Activated gamma-delta T cell treated with Interleukin-2 at 50 U/mL for 16 hours (primary cell): ENCODE measurements at regions not wholly inside any gene's neighbourhood (a gene's known extent, or its start where the extent isn't known, plus 50 kb on each side); places are given as distances from the start of the nearest gene placed in this dataset.
"Not testable (repeated sequence)": the region's sequence is repeated elsewhere in the genome, so short reads cannot be mapped to it uniquely, and the experiment has no call there.

Source experiments
- DNase-seq: peaks from one replicate; pipeline ENCODE4 v3.0.0-alpha.2; 2020

DNA sequence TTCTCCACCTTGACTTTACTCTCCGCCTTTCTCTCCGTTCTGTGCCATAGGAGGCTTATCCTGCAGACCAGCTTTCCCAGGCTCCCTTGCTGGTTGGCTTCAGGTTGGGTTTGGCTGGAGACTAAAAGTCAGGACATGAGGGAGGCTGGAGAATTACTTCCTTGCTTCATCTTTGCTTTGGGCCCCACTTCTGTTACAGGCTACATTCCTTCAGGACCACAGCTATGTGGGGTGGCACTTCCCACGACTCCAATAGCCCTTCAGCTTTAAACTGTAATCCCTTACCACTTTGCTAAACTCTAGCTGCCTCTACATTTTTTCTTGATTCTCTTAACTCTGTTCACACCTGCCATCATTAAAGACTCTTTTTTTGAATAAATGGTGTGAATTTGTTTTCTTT, 186.7 kb upstream of the NR4A3 start:
- no peak for DNase-seq

DNA sequence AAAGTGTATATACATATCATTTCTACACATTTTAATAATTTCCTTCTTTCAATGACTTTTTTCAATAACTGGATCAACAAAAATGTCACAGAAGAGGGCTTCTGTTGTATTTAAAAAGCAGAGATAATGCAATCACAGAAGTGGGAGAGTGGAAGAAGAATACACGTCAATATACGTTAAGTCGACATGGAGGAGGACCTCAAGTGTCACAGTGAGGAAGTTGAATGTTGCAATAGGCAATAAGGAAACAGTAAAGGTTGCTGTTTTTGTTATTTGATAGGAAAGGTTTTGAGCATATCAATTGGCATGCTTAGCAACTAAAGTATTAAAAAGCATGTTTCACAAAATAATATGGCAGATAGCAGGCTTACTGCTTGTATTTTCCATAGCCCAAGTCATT, 184.0 kb upstream of the NR4A3 start:
- no peak for DNase-seq

DNA sequence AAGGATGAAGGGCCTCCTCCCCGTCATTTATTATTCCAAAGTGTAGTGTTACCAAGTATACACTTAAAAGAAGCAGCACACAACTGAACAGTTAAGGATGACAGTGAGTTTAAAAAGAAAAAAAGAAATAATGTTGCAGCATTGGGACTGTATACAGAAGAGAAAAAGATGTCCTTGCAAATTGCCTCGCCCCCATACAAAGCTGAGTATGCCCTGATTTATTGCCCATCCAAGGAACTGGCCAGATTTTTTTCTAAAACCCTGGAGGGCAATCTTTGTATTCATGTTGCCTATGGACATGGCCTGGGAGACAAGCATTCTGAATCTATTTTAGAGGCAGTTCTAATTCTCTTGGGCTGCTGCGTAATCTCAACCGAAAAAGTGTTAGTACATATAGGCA, 182.7 kb upstream of the NR4A3 start:
- no peak for DNase-seq

DNA sequence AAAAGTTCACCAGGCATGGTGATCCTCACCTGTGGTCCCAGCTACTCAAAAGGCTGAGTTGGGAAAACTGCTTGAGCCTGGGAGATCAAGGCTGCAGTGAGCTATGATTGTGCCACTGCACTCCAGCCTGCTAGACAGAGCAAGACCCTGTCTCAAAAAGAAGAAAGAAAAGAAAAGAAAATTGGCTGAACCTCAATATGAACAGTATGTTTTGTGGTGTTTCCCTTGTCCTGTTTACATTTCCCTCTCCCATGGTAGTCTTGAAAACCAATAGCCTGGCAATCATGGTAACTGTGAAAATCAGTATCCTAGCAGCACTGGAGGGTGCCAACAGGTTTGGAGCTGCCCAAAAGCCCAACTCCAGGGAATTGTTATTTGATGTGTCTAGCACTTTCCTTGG, 174.1 kb upstream of the NR4A3 start:
- DNase-seq: no peak

DNA sequence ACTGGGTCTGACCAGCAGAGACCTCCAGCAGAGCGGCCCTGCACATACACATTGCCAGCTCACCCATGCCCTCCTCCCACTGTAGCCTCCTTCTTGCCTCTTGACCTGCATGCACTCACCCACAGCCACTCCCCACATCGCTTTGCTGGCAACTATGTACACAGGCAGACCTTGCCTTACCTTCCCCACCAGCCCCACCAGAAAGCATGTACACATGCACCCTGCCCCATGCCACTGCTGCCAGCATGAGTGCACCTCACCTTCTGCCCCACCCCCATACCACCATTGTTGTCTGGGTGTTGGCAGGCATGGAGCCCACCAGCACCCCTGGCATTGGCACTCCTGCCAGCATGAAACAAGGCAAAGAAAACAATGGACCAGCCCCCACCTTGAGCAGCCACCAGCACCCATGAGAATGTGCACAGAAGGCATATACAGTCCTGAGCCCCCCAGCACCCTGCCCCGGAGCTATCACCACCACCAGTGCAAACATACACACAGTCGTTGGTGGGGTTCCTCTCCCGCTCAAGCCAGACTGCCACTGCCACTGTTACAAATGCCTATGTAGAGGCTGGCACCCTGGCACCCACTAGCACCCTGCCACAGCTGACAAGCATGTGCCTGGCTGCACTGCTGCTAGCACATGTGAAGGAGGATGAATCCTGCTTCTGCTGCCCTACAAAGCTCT, 171.4 kb upstream of the NR4A3 start:
- DNase-seq: no peak

DNA sequence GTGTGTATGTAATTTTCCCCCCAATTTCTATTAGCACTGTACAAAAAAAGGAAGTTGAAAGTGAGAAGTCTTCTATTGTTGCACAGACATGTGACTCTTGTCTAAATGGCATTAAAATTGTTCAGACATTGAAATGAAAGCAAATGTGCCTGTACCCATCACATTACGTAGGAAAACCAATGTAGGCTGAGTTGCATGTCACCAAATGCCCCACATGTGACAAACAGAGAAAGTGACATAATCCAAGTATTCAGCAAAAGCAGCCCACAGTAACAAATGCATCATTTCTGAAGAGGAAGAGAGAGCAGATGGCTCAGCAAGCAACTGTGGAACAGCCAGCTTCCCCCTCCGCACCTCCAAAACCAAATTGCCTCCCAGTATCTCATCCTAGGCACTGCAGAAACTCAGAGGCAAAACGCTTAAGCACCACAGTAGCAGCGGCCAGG, 161.5 kb upstream of the NR4A3 start:
- DNase-seq: no peak

DNA sequence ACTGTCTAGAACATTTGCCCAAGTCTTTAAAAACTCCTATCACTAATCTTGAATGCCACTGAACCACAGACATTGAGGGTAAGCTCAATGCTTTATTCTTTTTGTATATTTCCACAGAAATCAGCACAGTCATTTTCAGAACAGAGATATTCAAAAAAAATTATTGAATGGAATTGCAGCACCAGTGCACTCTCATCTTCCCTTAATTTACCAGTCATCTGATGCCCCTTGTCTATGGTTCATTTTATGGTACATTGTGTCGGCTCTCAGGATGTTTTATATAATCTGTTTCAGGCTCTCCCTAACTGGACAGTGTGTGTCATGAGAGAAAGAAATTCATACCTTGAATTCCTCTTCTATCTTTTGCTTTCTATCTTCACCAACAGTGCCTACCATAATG, 158.4 kb upstream of the NR4A3 start:
- DNase-seq: no peak

DNA sequence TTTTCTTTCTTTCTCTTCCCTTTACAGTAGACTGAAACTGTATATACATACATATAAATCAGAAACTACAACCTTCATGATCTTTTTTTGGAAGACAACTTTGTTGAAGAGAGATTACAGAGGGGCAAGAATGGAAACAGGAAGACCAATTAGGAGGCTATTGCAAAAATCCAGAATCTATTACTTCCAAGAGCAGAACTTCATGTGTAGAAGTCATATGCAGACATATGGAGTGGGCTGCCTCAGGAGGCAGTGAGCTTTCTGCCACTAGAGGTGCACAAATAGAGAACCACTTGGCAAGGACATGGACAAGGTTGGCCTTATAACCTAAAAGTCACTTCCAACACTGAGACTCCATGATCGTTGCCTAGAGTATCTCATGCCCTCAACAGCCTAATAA, 157.8 kb upstream of the NR4A3 start:
- no peak for DNase-seq

DNA sequence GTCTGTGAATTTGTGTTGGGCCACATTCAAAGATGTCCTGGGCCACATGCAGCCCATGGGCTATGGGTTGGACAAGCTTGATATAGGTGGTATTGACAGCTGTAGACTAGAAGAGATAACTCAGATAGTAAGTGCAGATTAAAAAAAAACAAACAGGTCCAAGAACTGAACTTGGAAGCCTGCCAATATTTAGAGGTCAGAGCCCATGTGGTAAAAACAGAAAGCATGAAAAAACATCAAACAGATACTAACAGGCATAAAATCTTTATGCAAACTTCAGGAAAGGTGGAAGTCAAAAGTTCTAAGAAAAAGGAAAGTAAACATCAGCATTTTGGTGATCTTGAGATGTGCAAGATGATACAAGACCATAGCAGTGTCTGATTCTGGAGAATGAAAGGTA, 155.1 kb upstream of the NR4A3 start:
- DNase-seq: no peak

DNA sequence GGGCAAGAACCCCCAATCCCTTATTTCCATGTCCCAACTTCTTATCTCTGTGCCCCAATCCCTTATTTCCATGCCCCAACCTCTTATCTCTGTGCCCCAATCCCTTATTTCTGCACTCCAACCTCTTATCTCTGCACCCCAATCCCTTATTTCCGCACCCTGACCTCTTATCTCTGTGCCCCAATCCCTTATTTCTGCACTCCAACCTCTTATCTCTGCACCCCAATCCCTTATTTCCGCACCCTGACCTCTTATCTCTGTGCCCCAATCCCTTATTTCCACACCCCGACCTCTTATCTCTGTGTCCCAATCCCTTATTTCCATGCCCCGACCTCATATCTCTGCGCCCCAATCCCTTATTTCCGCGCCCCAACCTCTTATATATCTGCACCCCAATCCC, 150.8 kb upstream of the NR4A3 start:
- DNase-seq: not testable (repeated sequence)

DNA sequence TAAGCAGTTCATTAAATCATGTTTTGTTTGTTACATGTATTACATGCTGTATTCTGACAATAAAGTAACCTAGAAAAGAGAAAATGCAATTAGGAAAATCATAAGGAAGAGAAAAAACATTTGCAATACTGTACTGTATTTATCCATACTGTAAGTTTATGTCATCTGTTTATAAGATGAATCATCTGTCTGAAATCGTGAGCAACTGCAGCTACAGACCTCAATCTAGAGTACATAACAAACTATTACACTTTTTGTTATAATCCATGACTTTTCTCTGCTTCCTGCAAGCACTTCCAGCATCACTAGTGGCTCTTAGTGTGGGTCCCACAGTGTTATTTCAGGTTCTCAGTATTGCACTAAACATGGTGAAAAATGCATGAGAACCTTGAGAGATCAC, 144.4 kb upstream of the NR4A3 start:
- DNase-seq: no peak

DNA sequence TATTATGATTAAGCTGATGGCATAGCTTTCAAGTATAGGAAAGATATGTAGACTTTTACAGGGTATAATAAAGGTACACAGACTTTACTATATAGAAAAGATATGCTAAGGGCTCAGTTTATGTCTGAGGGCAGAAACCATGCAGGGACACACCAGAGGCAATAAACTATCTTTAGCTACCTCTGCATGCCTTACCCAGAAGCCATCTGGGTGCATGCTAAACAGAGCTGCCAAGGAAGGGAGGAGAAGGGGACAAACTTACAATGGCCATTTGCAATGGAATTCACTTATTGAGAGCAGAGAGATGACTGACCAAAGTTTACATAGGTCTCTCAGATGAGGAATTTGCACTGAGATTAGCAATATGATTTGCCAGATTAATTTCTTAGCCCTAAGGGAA, 143.1 kb upstream of the NR4A3 start:
- no peak for DNase-seq

DNA sequence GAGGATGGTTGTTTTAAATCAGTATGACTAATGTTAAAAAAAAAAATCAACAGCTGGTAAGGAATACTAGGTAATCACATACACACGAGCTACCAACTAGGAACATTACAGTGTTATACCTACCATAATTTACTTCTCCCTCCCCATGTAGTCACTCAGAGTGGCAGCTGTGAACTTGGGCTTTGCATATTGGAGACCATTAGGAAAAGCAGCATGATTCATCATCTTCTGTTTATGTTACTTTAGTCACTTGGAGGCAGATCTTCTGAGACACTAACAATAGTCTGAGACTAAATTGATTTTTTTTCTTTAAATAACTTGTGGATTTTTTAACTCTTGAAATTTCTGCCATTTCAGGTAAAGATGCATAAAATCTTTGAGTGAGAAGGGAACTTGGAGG, 141.5 kb upstream of the NR4A3 start:
- DNase-seq: no peak

DNA sequence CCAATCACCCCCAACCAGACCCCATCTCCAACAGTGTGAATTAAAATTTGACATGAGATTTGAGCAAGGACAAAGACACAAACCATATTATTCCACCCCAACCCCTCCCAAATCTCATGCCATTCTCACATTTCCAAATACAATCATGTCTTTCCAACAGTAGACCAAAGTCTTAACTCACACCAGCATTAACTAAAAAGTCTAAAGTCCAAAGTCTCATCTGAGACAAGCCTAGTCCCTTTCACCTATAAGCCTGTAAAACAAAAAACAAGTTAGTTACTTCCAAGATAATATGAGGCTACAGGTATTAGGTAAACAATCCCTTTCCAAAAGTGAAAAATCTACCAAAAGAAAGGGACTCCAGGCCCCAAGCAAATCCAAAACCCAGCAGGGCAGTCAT, 140.6 kb upstream of the NR4A3 start:
- no peak for DNase-seq

DNA sequence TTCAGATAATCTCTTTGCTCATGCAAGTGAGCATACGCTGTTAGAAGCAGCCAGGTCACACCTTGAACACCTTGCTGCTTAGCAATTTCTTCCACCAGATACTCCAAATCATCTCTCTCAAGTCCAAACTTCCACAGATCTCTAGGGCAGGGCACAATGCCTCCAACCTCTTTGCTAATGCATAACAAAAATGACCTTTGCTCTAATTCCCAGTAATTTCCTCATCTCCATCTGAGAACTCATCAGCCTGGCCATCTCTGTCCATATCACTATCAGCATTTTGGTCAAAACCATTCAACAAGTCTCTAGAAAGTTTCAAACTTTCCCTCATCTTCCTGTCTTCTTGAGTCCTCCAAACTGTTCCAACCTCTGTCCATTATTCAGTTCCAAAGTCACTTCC, 139.3 kb upstream of the NR4A3 start:
- DNase-seq: no peak

DNA sequence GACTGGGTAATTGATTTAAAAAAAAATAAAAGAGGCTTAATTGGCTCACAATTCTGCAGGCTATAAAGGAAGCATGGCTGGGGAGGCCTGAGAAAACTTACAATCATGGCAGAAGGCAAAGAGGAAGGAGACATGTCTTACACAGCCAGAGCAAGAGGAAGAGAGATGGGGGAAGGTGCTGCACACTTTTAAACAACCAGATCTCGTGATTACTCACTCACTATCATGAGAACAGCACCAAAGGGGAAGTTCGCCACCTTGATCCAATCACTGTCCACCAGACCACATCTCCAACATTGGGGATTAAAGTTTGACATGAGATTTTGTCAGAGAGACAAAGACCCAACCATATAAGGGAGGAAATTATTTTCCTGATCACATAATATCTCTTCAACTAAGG, 138.8 kb upstream of the NR4A3 start:
- DNase-seq: no peak

DNA sequence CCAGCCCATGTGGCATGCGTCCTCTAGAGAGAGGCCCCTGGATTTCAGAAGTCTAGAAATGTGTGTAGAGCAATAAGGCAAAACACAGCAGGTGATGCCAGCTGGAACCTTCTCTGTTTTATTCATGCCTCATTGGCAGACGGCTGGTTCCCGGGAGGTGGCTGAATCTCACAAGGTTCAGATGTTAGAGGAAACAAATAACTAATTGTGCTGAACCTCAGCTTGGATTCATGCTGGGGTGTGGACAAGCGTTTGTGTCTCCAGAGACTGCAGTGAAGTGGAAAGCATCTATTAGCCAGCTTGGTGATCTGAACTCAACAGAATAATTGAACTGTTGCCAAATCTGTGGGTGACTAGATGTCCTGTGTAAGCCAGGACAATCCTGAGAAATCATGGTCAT, 131.1 kb upstream of the NR4A3 start:
- DNase-seq: no peak

DNA sequence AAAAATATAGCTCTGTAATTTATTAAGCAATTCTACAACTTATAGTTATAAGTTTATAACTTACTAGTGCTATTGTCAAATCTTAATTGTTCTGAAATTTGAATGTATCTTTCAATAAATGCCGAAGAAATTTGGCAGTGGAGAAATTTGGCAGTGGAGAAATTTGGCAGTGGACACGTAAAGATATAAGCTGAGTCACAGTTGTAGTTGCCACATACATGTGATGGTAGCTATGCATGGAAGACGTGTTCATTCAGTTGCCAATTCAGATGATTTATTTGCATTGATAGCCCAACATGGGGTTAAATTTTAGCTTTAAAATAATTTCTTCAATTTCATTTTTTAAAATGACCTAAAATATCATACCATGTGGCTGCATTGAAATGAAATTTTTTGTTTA, 127.8 kb upstream of the NR4A3 start:
- DNase-seq: no peak

DNA sequence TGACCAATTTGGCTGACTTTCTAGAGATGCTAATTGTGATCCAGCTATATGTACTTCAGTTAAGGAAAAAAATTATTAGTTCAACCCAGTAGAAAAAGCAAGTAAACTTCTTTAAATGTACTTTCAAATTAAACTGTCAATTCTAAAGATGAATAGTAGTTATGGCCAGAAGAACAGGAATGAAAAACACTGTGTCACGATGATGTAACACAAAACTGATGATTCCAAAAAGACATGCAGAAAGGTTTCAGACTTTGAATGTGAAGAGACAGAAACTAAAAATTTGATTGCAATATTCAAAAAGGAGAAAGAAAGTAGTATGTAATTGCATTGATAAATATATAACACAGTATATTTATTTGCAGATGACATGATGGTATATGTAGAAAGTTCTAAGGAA, 127.3 kb upstream of the NR4A3 start:
- no peak for DNase-seq

DNA sequence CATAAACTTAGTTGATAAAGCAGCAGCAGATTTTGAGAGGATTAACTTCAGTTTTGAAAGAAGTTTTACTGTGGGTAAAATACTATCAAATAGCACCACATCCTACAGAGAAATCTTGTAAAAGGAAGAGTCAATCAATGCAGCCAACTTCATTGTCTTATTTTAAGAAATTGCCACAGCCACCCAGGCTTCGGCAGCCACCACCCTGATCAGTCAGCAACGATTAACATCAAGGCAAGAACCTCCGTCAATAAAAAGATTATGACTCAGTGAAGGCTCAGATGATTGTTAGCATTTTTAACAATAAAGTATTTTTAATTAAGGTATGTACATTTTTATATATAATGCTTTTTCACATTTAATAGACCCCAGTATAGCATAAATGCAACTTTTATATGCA, 122.3 kb upstream of the NR4A3 start:
- no peak for DNase-seq

DNA sequence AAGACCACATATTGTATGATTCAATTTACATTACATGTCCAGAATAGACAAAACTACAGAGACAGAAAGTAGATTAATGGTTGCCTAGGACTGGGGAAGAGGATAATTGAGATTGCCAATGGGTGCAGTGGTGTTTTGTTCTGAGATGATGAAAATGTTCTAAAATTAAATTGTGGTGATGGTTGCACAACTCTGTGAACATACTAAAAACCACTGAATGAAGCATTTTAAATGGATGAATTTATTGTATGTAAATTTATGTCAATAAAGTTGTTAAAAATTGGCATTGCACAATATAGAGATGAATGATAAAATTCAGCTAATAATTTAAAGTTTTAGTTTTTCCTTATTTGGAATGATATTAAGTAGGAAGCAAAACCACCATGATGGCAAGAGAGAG, 109.5 kb upstream of the NR4A3 start:
- no peak for DNase-seq

DNA sequence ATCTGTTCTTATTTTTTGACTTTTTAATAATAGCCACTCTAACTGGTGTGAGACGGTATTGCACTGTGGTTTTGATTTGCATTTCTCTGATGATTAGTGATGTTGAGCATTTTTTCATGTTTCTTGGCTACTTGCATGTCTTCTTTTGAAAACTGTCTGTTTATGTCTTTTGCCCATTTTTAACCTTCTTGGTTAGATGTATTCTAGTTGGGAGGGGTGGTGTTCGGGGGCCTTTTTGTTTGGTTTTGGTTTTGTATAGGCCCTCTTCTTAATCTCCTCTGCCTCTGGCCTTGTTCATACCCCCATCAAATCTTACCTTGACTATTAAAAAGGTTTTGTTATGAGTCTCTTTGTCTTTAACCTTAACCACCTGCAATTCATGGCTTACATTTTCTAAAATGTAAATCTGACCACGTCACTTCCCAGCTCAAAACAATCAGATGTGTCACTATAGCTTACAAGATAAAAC, 107.8 kb upstream of the NR4A3 start:
- DNase-seq: no peak

DNA sequence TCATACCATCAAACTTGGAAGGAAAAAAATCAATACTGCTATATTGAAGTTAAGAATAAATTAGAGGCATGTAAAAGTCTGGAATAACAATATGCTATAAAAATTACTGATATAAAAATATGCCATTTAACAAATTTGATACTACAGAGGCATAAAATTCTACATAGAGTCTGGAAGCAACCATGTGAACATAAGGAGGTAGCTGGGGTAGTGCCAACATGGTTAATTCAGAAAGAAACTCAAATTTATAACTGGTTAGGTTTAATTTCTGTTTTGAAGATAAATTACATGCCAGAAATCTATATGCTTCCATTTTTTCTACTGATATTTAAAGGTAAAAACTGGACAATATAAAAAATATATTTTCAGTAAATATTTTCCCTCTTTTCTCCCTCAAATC, 103.1 kb upstream of the NR4A3 start:
- DNase-seq: no peak

DNA sequence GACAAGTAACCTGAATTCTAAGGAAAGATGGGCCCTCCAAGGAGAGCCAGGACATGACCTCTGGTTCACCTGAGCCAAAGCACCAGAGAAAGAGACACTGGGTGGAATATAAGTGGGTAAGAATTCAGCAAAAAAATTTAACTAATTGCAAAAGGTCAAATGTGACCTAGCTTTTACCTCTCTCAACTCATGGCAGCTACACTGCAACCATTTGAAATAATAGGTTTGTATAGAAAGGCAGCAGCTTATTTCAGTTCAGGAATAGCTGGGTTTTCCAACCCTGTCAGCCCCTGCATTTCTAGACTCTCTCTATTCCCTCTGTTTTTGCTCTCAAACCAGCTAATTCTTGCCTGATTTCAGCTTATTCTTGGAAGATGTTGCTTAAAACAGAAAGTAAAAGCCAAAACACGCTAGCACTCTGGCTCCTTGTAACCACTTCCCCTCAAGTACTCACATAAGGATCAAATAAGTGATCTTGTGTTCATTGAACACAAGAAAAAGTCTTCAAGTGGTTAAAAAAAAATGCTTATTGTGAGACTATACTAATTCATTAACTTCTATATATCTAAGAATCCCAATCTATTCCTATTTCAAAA, 101.1 kb upstream of the NR4A3 start:
- DNase-seq: no peak

DNA sequence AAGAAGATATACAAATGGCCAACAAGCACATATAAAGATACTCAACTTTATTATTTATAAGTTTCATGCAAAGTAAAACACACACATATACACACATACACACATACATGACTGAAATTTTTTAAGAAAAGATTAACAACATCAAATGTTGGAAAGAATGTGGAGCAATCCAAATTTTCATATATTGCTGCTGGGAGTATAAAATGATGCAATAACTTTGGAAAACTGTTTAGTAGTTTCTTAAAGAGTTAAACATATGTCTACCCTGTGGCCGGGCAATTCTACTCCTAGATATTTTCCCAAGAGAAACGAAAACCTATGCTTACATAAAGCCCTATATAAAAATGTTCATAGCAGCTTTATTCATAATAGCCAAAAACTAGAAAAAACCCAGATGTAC, 99.8 kb upstream of the NR4A3 start:
- no peak for DNase-seq
